NCI-H82 (cell line): ENCODE measurements at regions not wholly inside any gene's neighbourhood (a gene's known extent, or its start where the extent isn't known, plus 50 kb on each side); places are given as distances from the start of the nearest gene placed in this dataset.
"Not testable (repeated sequence)": the region's sequence is repeated elsewhere in the genome, so short reads cannot be mapped to it uniquely, and the experiment has no call there.

Experiments
- DNase-seq: peaks from one replicate; lab custom pipeline; 2025; lab: John Stamatoyannopoulos, UW

DNA sequence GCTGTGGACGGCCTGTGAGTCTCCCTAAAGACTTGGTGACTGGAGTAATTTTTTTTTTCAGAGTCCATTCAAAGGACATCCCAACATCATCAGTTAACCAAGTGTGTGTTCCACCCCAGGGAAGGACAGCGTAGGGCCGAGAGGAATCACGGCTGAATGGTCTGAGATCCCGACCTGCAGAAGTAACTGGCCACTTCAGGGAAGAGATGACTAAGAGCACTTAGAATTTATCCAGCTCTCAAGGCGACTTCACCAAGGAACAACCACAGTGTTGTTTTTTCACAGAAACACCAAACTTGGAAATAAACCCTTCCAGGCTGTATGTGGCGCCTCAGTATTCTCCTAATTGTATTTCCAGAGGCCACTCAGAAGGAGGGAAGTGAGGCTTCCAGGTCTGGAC is 231.6 kb downstream of the FNDC1 start:
- no peak for DNase-seq

DNA sequence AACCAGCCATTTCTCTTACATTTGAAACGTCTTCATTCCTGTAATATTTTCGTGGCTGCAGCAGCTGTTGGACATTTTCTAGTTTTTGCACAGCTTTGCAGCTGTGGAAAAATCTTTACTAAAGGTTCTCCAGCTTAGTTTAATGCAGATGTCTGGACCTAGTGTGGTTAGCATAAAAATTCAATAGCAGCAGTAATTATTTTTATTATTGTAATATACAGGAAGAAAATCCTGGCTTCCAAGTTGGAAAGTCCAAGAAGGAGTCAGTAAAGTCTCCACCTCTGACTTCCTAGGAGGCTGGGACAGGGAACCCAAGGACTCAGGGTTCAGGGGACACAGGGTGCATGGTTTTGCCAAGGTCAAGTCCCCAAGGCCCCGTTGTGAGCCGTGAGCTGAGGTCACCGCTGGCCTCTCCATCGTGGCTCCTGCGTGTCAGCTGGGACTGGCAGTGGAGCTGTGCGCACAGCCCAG is 230.6 kb downstream of the FNDC1 start:
- DNase-seq, result no peak

- no peak for DNase-seq
Measured at GRCh38 chr6:159398633-159399032, 229.4 kb downstream of the FNDC1 start.

DNA sequence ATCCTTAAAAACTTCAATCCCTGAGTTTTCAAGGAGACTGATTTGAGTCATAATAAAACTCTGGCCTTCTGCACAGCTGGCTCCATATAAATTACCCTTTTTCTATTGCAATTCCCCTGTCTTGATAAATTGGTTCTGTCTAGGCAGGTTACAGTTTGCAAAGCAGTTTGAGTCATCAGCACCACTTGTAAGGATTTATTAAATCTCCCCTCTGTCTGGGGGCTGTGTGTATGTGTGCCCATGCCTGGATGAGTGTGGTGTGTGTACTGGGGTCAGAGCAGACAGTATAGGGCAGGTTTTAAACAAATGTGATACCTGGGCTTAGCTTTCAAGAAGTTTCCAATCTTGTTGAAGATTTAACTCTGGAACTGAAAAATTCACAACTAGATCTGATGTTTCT is 228.6 kb downstream of the FNDC1 start:
- no peak for DNase-seq

- no peak for DNase-seq
Measured at GRCh38 chr6:159395609-159396008, 226.4 kb downstream of the FNDC1 start.

DNA sequence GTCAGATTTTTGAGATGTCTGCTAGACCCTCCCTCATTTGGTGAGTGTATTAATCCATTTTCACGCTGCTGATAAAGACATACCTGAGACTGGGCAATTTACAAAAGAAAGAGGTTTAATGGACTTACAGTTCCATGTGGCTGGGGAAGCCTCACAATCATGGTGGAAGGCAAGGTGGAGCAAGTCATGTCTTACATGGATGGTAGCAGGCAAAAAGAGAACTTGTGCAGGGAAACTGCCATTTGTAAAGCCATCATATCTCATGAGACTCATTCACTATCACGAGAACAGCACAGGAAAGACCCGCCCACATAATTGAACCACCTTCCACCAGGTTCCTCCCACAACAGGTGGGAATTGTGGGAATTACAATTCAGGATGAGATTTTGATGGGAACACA is 223.5 kb downstream of the FNDC1 start:
- not testable (repeated sequence) for DNase-seq

- DNase-seq, result no peak
Measured at GRCh38 chr6:159390381-159390780, 221.2 kb downstream of the FNDC1 start.

DNA sequence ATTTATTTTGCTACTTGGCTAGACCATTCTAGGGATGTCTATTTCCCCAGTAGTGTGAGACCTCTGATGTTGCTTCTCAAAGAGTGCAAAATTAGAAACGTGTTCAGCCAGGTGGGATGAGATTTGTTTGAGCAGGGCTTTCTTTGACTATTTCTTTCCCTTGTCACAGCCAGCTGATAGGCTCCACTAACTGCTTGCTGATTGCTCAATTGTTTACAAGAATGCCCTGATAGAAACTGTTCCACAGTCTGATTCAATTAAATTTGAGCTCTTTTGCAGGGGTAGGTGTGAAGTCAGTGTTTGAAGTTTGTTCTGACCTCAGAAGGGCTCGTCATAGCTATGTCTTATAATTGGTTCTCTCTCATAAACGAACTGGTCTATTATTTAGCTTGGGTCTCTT is 220.5 kb downstream of the FNDC1 start:
- no peak for DNase-seq

- no peak for DNase-seq
Measured at GRCh38 chr6:159380114-159380513, 210.9 kb downstream of the FNDC1 start.

DNA sequence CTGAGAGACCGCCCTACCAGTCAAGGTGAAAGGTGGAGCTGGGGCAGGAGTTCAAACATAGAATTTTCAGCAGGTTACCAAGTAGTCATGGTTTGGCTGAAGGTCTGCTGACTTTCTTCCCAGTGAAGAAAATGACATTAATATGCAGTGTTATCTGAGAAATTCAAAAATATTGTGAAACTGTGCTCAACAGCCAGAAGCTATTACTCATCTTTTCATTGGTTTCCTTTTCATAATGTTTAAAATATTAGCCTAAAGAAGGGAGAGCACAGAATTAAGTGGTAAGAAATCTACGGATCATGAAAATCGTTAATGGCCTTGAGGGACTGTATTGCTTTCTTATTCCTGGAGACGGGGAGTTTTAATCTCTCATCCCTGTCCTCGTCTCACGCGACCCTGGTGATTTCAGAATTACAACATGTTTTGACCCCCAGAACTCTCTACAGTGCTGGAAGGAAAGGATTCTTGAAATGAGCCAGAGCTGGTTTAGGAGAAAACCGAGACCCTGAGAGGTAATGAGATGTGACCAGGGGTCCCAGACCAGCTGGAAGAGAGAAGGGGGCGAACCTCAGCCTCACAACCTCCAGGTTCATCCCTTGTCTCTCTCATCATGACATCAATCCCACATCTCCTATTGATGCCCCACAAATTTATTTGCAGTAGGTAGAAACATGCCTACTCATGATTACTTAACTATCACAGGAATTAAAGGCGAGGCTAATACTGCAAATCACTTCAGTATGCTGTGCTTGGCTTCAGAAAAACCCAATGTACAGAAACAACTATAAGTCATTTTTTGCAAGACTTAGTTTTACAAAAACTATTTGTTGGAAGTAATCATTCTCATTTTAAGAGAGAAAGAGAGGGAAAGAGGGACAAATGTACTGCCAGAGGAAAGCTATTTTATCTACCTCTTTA is 209.5 kb downstream of the FNDC1 start:
- DNase-seq, result no peak

GRCh38 chr6:159376516-159377158 is 207.4 kb downstream of the FNDC1 start:
- DNase-seq, result no peak

DNA sequence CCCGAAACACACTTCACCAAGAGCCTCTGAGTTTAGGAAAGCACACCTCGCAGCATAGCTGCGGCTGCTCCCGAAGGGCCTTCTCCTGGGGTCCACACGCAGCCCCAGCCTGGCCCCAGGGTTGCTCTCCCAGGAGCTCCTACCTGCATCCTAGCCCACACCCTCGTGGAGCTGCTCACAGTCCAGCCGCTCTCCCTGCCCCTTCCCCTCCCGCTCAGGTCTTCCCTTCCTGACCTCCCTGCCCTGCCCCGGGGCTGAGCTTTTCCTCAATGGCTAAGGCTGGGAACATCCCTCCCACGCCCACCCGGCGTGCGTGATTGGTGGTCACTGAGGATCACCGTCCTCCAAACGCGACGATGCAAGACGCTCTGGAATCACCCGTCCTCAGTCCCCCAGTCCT is 205.8 kb downstream of the FNDC1 start:
- no peak for DNase-seq

DNA sequence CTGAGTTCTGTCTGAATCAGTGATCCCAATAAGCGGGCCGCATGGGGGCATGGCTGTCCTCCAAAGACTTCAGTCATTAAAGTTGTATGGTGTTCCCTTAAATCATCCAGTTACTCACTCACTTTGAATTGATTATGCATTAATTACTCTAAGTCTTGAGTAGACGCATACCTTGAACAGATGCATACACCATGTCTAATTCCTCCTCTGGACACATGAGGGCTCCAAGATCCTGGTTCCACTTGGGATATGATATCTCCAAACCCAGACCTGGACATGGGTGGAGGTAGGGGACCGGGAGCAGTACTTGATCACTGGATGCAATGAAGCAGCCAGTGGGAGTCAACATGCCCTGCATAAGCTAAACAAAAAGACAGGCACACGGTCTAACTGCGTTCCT is 204.5 kb downstream of the FNDC1 start:
- no peak for DNase-seq

- DNase-seq, result no peak
Measured at GRCh38 chr6:159372333-159372732, 203.1 kb downstream of the FNDC1 start.

GRCh38 chr6:159360306-159360705 is 191.1 kb downstream of the FNDC1 start:
- no peak for DNase-seq

DNA sequence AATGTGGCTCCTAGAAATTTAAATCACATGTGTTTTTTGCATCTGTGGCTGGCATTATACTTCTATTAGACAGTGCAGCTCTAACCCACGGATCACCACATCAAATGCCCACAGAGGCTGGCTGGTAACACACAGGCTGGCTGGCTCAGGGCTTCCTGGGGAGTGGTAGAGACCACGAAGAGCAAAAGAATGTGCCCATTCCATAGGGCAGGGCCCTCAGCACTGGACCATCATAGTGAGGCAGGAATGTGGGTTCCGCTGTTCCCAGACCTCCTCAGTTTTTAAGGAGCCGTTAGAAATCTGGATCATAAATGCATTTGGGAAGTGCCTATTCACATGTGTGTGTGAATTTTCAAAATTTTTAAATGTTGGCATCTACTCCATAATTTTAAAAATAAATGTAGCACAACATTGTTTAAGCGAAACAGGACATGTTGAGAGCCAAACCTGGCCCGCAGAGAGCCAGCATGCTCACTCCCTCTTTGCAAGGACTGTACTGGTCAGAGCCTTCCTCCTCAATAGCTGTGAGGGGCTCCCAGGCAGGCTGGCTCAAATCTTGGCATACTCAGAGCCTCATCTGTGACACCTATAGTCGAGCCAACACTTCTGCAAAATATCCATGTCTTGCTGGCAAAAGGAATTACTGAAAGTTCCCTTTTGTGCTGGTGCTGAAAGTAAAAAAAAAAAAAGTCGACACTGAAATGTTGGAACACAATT is 190.5 kb downstream of the FNDC1 start:
- no peak for DNase-seq

GRCh38 chr6:159358562-159358961 is 189.4 kb downstream of the FNDC1 start:
- no peak for DNase-seq

DNA sequence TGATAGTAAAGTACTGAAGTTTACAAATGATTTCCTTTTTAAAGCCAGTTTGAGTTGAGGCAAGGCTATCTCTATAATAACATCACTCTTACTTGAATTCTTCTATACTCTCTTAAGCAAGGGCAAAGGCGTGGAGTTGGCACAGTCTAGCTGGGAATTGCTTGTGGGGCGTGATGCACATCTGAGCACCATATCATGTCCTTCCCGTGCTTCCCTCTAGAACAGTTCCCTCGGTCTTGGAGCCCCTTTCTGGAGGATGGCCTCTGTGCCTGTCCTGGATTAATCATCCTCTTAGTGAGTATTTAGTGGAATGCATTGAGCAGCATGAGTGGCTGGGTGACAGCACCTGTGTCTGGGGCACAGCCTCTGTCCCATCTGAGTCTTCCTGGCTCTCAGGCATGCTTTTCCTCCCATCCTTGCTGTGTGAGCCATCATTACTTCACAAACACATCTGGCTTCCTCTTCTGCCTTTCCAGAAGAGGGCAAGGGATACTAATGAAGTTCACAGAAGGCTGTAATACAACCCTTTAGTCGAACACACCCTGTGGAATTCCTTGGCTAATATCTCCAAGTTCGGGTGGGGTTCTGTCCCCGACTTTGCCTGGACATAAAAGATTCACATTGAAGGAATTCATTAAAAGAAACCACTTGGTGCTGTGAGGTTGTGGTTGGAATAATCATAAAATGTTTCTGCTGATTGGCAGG is 188.2 kb downstream of the FNDC1 start:
- DNase-seq, result no peak

- no peak for DNase-seq
Measured at GRCh38 chr6:159353193-159353592, 184.0 kb downstream of the FNDC1 start.

GRCh38 chr6:159351707-159352106 is 182.5 kb downstream of the FNDC1 start:
- no peak for DNase-seq

DNA sequence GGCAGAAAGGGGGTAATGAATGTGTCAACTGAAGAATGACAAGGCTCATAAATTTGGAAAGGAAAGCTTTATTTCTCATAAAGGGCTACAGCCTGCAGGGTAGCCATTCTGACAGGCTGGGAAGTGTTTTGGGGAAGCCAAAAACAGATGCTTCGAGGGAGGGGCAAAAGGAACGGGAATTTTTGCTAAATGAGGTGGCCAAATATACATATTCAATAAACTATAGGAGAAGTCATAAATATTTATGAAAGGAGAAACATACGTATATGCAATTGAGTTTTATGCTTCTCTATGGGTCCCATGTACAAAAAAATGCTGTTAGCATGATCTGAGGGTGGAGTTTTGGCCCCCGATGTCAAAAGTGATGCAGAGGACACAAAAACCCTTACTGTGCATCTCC is 180.7 kb downstream of the FNDC1 start:
- DNase-seq, result no peak

DNA sequence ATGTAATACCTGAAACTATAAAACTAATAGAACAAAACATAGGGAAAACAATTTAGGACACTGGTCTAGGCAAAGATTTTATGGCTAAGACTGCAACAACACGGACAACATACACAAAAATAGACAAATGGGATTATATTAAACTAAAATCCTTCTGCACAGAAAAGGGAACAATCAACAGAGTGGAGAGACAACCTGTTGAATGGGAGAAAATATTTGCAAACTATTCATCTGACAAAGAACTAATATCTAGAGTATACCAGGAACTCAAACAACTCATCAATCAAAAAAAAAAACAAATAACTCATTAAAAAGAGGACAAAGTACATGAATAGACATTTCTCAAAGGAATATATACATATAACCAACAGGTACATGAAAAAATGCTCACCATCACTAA is 174.5 kb downstream of the FNDC1 start:
- DNase-seq, result no peak
